ENCODE measurements at regions not wholly inside any gene's neighbourhood (a gene's known extent, or its start where the extent isn't known, plus 50 kb on each side); places are given as distances from the start of the nearest gene placed in this dataset.

DNA sequence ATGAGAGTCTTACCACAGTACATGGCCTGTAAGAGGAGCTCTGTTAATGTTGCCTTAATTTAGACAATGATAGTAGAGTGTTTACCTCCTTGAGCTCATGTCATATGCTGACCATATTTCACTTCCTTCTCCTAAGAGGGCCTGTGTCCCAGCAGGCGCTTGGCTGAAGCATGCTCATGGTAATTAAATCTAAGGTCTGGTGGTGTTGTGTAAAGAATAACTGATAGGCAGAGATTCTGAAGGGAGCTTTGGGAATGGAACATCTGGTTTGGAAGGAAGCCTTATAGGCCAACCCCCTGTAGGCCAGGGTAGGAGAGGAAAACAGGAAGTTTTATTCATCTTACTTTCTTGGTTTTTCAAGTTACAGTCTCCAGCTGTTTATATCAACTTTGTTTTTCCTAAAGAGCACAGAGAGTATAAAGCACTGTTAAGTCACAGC lies 300.2 kb downstream of the USP46 start:
- H3K4me2 ChIP-seq (ENCODE audit: low read length), result no peak overlapping the region
- no peak overlapping the region for H3K4me3 ChIP-seq (replicated peaks in 1 of 2; ENCODE audit: low read depth in 1 of 2, low read length in 2 of 2)
- H3K9ac ChIP-seq (ENCODE audit: low read length), result no peak overlapping the region
- BruUV-seq (replicated peaks), result no TSS peak
- ChIA-PET CTCF (no interaction called here), RAD21 (ENCODE audit: low non-redundant PET in 1 of 2, low total read pairs in 2 of 2, uncharacterized antibody in 2 of 2, unreplicated experiment in 2 of 2) (no interaction called here), POLR2A (no interaction called here)
- TF ChIP-seq RAD21 (IDR thresholded peaks at IDR 0.05; ENCODE audit: low read depth), result no peak
- DNase-seq (ENCODE audit: low read depth, low spot score) (no peak), ATAC-seq (no peak)
- H3K9me2 ChIP-seq (ENCODE audit: insufficient read depth), result no peaks in the 10 kb centered on the region
- no peaks in the 10 kb centered on the region for H3K27me3 ChIP-seq (ENCODE audit: insufficient read depth, low read length)
- H4K20me1 ChIP-seq (ENCODE audit: insufficient read depth), result no peaks in the 10 kb centered on the region
- no peaks in the 10 kb centered on the region for H3K4me1 ChIP-seq (ENCODE audit: control insufficient read depth in 1 of 2, insufficient read depth in 2 of 2, low read length in 2 of 2)
- H3K36me3 ChIP-seq (ENCODE audit: control insufficient read depth in 1 of 2, insufficient read depth in 2 of 2, low read length in 2 of 2), result no peaks in the 10 kb centered on the region
- no peaks in the 10 kb centered on the region for H3K9me3 ChIP-seq (ENCODE audit: control insufficient read depth in 1 of 2, insufficient read depth in 1 of 2, low read depth in 1 of 2, low read length in 2 of 2)
- H3K79me2 ChIP-seq (ENCODE audit: insufficient read depth, low read length), result no peaks in the 10 kb centered on the region
- no peak overlapping the region for H2AFZ ChIP-seq (ENCODE audit: low read depth, low read length, poor library complexity, severe bottlenecking)
- no peak overlapping the region for H3K27ac ChIP-seq (ENCODE audit: low read depth, low read length)
- intact Hi-C loops (cut with micrococcal nuclease), result no loop called here

- H3K4me1 ChIP-seq (ENCODE audit: control insufficient read depth in 1 of 2, insufficient read depth in 2 of 2, low read length in 2 of 2), result no peaks in the 10 kb centered on the region
- H3K27me3 ChIP-seq (ENCODE audit: insufficient read depth, low read length), result peaks cover 4% of the 10 kb centered on the region
- DNase-seq (ENCODE audit: low read depth, low spot score), result no peak
- H3K9me2 ChIP-seq (ENCODE audit: insufficient read depth), result no peaks in the 10 kb centered on the region
- no TSS peak for BruUV-seq (replicated peaks)
- no peak overlapping the region for H3K4me3 ChIP-seq (replicated peaks in 1 of 2; ENCODE audit: low read depth in 1 of 2, low read length in 2 of 2)
- CTCF ChIA-PET, result no interaction called here
- no peaks in the 10 kb centered on the region for H4K20me1 ChIP-seq (ENCODE audit: insufficient read depth)
- H3K9ac ChIP-seq (ENCODE audit: low read length), result no peak overlapping the region
- TF ChIP-seq CEBPB (IDR thresholded peaks at IDR 0.05; ENCODE audit: low read depth), result no peak
- TF ChIP-seq, protein P1, sequence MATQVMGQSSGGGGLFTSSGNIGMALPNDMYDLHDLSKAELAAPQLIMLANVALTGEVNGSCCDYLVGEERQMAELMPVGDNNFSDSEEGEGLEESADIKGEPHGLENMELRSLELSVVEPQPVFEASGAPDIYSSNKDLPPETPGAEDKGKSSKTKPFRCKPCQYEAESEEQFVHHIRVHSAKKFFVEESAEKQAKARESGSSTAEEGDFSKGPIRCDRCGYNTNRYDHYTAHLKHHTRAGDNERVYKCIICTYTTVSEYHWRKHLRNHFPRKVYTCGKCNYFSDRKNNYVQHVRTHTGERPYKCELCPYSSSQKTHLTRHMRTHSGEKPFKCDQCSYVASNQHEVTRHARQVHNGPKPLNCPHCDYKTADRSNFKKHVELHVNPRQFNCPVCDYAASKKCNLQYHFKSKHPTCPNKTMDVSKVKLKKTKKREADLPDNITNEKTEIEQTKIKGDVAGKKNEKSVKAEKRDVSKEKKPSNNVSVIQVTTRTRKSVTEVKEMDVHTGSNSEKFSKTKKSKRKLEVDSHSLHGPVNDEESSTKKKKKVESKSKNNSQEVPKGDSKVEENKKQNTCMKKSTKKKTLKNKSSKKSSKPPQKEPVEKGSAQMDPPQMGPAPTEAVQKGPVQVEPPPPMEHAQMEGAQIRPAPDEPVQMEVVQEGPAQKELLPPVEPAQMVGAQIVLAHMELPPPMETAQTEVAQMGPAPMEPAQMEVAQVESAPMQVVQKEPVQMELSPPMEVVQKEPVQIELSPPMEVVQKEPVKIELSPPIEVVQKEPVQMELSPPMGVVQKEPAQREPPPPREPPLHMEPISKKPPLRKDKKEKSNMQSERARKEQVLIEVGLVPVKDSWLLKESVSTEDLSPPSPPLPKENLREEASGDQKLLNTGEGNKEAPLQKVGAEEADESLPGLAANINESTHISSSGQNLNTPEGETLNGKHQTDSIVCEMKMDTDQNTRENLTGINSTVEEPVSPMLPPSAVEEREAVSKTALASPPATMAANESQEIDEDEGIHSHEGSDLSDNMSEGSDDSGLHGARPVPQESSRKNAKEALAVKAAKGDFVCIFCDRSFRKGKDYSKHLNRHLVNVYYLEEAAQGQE (IDR thresholded peaks at IDR 0.05; ENCODE audit: low read depth), result no peak
- no peak for TF ChIP-seq SP1 (IDR thresholded peaks at IDR 0.05; ENCODE audit: low read depth)
- TF ChIP-seq, protein P2, sequence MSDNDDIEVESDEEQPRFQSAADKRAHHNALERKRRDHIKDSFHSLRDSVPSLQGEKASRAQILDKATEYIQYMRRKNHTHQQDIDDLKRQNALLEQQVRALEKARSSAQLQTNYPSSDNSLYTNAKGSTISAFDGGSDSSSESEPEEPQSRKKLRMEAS (IDR thresholded peaks at IDR 0.05), result no peak
- TF ChIP-seq RAD21 (IDR thresholded peaks at IDR 0.05; ENCODE audit: low read depth), result no peak
- TF ChIP-seq JUND (IDR thresholded peaks at IDR 0.05), result no peak
- no peak for TF ChIP-seq FOSL1 (IDR thresholded peaks at IDR 0.05; ENCODE audit: low read depth)
- TF ChIP-seq EGR1 (IDR thresholded peaks at IDR 0.05; ENCODE audit: low read depth), result no peak
- TF ChIP-seq SIN3A (IDR thresholded peaks at IDR 0.05; ENCODE audit: low read depth), result no peak
- TF ChIP-seq, protein P3, sequence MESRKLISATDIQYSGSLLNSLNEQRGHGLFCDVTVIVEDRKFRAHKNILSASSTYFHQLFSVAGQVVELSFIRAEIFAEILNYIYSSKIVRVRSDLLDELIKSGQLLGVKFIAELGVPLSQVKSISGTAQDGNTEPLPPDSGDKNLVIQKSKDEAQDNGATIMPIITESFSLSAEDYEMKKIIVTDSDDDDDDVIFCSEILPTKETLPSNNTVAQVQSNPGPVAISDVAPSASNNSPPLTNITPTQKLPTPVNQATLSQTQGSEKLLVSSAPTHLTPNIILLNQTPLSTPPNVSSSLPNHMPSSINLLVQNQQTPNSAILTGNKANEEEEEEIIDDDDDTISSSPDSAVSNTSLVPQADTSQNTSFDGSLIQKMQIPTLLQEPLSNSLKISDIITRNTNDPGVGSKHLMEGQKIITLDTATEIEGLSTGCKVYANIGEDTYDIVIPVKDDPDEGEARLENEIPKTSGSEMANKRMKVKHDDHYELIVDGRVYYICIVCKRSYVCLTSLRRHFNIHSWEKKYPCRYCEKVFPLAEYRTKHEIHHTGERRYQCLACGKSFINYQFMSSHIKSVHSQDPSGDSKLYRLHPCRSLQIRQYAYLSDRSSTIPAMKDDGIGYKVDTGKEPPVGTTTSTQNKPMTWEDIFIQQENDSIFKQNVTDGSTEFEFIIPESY (IDR thresholded peaks at IDR 0.05; ENCODE audit: extremely low read depth, insufficient replicate concordance, low read length), result no peak
- H3K4me2 ChIP-seq (ENCODE audit: low read length), result no peak overlapping the region
- POLR2A ChIA-PET, result no interaction called here
- H3K27ac ChIP-seq (ENCODE audit: low read depth, low read length), result no peak overlapping the region
- no peaks in the 10 kb centered on the region for H3K9me3 ChIP-seq (ENCODE audit: control insufficient read depth in 1 of 2, insufficient read depth in 1 of 2, low read depth in 1 of 2, low read length in 2 of 2)
- H3K36me3 ChIP-seq (ENCODE audit: control insufficient read depth in 1 of 2, insufficient read depth in 2 of 2, low read length in 2 of 2), result no peaks in the 10 kb centered on the region
- no peaks in the 10 kb centered on the region for H3K79me2 ChIP-seq (ENCODE audit: insufficient read depth, low read length)
- RAD21 ChIA-PET (ENCODE audit: low non-redundant PET in 1 of 2, low total read pairs in 2 of 2, uncharacterized antibody in 2 of 2, unreplicated experiment in 2 of 2), result no interaction called here
- H2AFZ ChIP-seq (ENCODE audit: low read depth, low read length, poor library complexity, severe bottlenecking), result no peak overlapping the region
- intact Hi-C loops (cut with micrococcal nuclease), result no loop called here
- no peak for ATAC-seq
Observed at GRCh38 chr4:52366191-52366590, 292.9 kb downstream of the USP46 start.
